ENCODE measurements at regions not wholly inside any gene's neighbourhood (a gene's known extent, or its start where the extent isn't known, plus 50 kb on each side); places are given as distances from the start of the nearest gene placed in this dataset.

DNA sequence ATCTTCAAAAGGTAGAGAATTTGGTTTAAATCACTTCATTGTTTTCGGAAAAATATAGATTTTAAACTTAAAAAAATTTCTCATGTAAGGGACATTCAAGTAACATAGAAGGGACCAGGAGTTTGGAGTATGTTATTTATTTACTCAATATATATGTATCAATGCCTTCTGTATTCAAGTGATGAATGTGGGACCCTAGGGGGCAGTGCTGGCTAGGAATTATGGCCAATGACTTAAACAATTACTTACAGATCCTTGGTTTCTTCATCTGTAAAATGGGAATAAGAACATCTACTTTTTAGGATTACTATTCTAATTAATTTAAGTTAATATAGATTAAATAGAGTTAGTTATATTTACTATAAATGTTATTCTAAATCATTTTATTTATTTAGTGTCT is 886.3 kb upstream of the RBFOX1 start:
- Histone ChIP-seq H3K4me3 (no peak overlapping the region), H3K27me3 (no peaks in the 10 kb centered on the region), H3K27ac (no peak overlapping the region), H3K9me3 (no peaks in the 10 kb centered on the region), H3K4me1 (no peaks in the 10 kb centered on the region), H3K36me3 (no peaks in the 10 kb centered on the region)
- TF ChIP-seq, protein P1, sequence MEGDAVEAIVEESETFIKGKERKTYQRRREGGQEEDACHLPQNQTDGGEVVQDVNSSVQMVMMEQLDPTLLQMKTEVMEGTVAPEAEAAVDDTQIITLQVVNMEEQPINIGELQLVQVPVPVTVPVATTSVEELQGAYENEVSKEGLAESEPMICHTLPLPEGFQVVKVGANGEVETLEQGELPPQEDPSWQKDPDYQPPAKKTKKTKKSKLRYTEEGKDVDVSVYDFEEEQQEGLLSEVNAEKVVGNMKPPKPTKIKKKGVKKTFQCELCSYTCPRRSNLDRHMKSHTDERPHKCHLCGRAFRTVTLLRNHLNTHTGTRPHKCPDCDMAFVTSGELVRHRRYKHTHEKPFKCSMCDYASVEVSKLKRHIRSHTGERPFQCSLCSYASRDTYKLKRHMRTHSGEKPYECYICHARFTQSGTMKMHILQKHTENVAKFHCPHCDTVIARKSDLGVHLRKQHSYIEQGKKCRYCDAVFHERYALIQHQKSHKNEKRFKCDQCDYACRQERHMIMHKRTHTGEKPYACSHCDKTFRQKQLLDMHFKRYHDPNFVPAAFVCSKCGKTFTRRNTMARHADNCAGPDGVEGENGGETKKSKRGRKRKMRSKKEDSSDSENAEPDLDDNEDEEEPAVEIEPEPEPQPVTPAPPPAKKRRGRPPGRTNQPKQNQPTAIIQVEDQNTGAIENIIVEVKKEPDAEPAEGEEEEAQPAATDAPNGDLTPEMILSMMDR (IDR thresholded peaks at IDR 0.05 in 4 of 5, conservative IDR thresholded peaks at IDR 0.05 in 1 of 5): no peak
- no peak for TF ChIP-seq POLR2A (IDR thresholded peaks at IDR 0.05)
- intact Hi-C loops (cut with DNase I; ENCODE audit: low total_unique reads) (no loop called here), in situ Hi-C loops (cut with MboI; ENCODE audit: low sequenced_read_pairs in 4 of 4) (no loop called here)
- DNase-seq (no peak), ATAC-seq (no peak)

- no peak overlapping the region for H3K27ac ChIP-seq
- in situ Hi-C loops (cut with MboI; ENCODE audit: low sequenced_read_pairs in 4 of 4) (no loop called here), intact Hi-C loops (cut with DNase I; ENCODE audit: low total_unique reads) (no loop called here)
- H3K4me1 ChIP-seq: no peaks in the 10 kb centered on the region
- TF ChIP-seq, protein P1 (IDR thresholded peaks at IDR 0.05 in 4 of 5, conservative IDR thresholded peaks at IDR 0.05 in 1 of 5): no peak
- TF ChIP-seq POLR2A (IDR thresholded peaks at IDR 0.05): no peak
- no peak for DNase-seq
- H3K27me3 ChIP-seq: no peaks in the 10 kb centered on the region
- no peak for ATAC-seq
- no peak overlapping the region for H3K4me3 ChIP-seq
- H3K36me3 ChIP-seq: no peaks in the 10 kb centered on the region
- H3K9me3 ChIP-seq: no peaks in the 10 kb centered on the region
Observed at GRCh38 chr16:6439129-6439528, 893.5 kb upstream of the RBFOX1 start.

DNA sequence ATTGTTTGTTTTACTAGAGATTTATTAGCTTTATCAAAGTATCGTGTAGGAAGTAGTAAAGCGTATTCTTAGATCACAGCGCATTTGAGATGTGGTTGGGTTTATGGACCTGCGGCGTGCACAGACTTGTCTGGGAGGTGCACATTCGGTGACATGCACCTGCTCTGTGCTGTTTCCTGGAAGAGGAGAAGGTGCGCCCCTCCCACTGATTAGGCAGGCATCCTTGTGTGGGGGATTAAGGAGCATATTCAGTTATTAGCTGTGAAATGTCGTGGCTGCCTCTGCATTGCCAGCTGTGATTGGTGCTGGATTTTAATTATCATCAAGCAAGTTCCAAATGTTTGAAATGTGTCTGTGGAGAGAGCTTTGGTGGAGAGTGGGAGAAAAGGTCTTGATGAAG is 903.8 kb upstream of the RBFOX1 start:
- no peaks in the 10 kb centered on the region for H3K27me3 ChIP-seq
- H3K4me3 ChIP-seq: no peak overlapping the region
- TF ChIP-seq POLR2A (IDR thresholded peaks at IDR 0.05): no peak
- TF ChIP-seq, protein P1 (IDR thresholded peaks at IDR 0.05 in 4 of 5, conservative IDR thresholded peaks at IDR 0.05 in 1 of 5): no peak
- no peaks in the 10 kb centered on the region for H3K36me3 ChIP-seq
- intact Hi-C loops (cut with DNase I; ENCODE audit: low total_unique reads) (no loop called here), in situ Hi-C loops (cut with MboI; ENCODE audit: low sequenced_read_pairs in 4 of 4) (no loop called here)
- H3K9me3 ChIP-seq: no peaks in the 10 kb centered on the region
- DNase-seq (no peak), ATAC-seq (no peak)
- H3K27ac ChIP-seq: no peak overlapping the region
- no peaks in the 10 kb centered on the region for H3K4me1 ChIP-seq

GRCh38 chr16:6427621-6428020 is 905.0 kb upstream of the RBFOX1 start:
- intact Hi-C loops (cut with DNase I; ENCODE audit: low total_unique reads): no loop called here
- TF ChIP-seq POLR2A (IDR thresholded peaks at IDR 0.05): no peak
- TF ChIP-seq, protein P1 (IDR thresholded peaks at IDR 0.05 in 4 of 5, conservative IDR thresholded peaks at IDR 0.05 in 1 of 5): no peak

GRCh38 chr16:6407596-6407995 is 925.0 kb upstream of the RBFOX1 start:
- intact Hi-C loops (cut with DNase I; ENCODE audit: low total_unique reads) (no loop called here), in situ Hi-C loops (cut with MboI; ENCODE audit: low sequenced_read_pairs in 4 of 4) (no loop called here)
- Histone ChIP-seq H3K27me3 (no peaks in the 10 kb centered on the region), H3K27ac (no peak overlapping the region), H3K4me1 (no peaks in the 10 kb centered on the region), H3K9me3 (peaks cover 0 to 4% (median 0%) of the 10 kb centered on the region in 3 donors), H3K4me3 (no peak overlapping the region), H3K36me3 (no peaks in the 10 kb centered on the region)
- DNase-seq: no peak
- no peak for ATAC-seq
- TF ChIP-seq, protein P1 (IDR thresholded peaks at IDR 0.05 in 4 of 5, conservative IDR thresholded peaks at IDR 0.05 in 1 of 5): no peak
- no peak for TF ChIP-seq POLR2A (IDR thresholded peaks at IDR 0.05)

More at GRCh38 chr16:6427621-6428020, 905.0 kb upstream of the RBFOX1 start:
- Histone ChIP-seq H3K9me3 (no peaks in the 10 kb centered on the region), H3K4me3 (no peak overlapping the region), H3K36me3 (no peaks in the 10 kb centered on the region), H3K27me3 (no peaks in the 10 kb centered on the region), H3K4me1 (no peaks in the 10 kb centered on the region), H3K27ac (no peak overlapping the region)
- ATAC-seq: no peak
- DNase-seq: no peak
- in situ Hi-C loops (cut with MboI; ENCODE audit: low sequenced_read_pairs in 4 of 4): no loop called here
